HG02938 (cell line): ENCODE measurements at regions not wholly inside any gene's neighbourhood (a gene's known extent, or its start where the extent isn't known, plus 50 kb on each side); places are given as distances from the start of the nearest gene placed in this dataset.
"Not testable (repeated sequence)": the region's sequence is repeated elsewhere in the genome, so short reads cannot be mapped to it uniquely, and the experiment has no call there.

Experiments
- ATAC-seq: cut with Tn5 transposase; IDR thresholded peaks from one replicate; pipeline ENCODE4 v1.9.1; 2021; ENCODE audit warnings: mild to moderate bottlenecking, moderate library complexity; ENCODE audit not compliant: unreplicated experiment

- no peak for ATAC-seq
Observed at GRCh38 chr19:30066781-30067759, 125.0 kb downstream of the URI1 start.

- not testable (repeated sequence) for ATAC-seq
Observed at GRCh38 chr19:30067956-30068506, 126.0 kb downstream of the URI1 start.

GRCh38 chr19:30068528-30069395, 126.7 kb downstream of the URI1 start:
- no peak for ATAC-seq

- no peak for ATAC-seq
Observed at GRCh38 chr19:30069535-30070197, 127.6 kb downstream of the URI1 start.

- no peak for ATAC-seq
Observed at GRCh38 chr19:30070198-30070967, 128.3 kb downstream of the URI1 start.

DNA sequence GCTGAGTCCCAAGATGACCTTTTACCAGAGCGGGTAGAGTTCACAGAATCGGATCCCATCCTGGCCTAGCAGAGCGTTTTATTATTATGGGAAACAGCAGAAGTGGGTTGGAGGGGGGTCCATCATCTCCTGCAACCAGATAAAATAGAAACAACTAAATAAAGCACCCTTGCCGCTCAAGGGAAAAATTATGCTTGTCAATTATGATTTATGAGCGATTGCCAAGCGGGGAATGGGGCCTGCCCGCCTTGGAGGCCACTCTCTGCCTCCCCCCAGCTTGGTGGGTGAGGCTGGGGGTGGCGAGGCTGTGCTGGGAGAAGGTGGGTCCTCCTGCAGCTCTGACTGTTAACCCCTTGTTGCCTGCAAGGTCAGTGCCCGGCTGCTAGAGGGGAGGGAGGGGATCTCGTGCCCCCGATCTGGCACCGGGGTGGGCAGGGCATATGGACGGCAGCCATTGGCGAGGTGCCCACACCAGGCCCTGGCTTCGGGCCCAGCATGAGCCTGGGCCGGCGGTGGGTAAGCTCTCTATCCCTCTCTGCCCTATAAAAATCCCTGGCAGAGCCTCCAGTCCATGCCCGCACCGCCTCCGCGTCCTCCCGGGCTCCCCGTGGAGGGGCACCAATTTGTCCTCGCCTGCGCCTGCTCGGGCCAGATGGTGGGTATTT, 129.1 kb downstream of the URI1 start:
- no peak for ATAC-seq

- no peak for ATAC-seq
Observed at GRCh38 chr19:30071871-30072270, 129.8 kb downstream of the URI1 start.

DNA sequence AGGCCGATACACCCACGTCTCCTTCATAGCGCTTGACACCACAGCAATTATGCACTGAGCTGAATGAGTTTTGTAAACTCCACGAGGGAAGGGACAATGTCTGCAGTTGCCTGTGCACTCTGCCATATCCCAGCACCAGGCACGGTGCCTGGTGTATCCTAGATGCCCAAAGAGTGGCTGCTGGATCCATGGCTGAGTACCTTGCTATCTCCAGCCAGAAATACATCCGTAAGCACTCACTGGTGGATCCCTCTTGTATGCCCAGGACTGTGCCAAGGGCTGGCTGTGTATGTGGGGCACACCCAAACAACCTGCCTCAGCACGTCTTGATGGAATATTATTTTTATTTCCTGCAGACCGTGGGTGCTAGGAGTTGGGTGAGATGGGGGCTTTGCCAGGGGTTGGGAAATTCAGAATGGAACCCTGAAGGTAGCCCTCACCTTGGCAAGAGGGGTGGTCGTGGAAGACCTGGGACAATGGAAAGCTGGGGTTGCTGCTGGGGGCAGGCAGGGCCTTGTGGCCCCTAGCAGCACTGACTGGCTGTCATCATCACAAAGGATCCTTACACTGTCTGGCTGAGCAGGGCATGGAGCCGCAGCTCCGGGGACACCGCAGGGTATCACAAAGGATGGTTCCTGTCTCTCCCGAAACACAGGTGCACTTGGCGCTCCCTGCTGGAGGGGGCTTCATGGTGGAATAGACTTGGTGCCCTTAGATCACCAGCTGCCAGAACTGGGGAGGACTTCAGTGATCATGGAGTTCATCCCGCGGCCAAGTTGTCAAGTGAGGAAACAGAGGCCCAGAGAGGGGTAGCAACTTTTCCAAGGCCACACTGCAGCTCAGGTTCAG, 131.3 kb downstream of the URI1 start:
- no peak for ATAC-seq

DNA sequence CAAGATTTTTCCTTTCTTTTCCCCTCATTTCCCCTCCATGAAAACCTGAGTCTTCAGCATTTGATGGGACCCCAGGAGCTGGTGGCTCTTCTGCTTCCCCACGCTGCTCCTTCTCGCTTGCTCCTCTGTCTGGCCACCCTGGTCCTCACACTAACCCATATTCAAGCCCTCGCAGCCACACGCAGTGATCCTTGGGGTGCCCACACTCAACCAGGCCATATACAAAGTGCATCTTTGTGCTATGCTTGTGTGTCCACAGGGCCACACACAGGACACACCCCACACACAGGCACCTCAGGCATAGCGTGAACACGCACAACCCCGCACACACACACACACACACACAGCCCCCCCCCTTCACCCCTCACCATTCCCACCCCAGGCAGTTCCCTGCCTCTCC, 132.1 kb downstream of the URI1 start:
- ATAC-seq: no peak

DNA sequence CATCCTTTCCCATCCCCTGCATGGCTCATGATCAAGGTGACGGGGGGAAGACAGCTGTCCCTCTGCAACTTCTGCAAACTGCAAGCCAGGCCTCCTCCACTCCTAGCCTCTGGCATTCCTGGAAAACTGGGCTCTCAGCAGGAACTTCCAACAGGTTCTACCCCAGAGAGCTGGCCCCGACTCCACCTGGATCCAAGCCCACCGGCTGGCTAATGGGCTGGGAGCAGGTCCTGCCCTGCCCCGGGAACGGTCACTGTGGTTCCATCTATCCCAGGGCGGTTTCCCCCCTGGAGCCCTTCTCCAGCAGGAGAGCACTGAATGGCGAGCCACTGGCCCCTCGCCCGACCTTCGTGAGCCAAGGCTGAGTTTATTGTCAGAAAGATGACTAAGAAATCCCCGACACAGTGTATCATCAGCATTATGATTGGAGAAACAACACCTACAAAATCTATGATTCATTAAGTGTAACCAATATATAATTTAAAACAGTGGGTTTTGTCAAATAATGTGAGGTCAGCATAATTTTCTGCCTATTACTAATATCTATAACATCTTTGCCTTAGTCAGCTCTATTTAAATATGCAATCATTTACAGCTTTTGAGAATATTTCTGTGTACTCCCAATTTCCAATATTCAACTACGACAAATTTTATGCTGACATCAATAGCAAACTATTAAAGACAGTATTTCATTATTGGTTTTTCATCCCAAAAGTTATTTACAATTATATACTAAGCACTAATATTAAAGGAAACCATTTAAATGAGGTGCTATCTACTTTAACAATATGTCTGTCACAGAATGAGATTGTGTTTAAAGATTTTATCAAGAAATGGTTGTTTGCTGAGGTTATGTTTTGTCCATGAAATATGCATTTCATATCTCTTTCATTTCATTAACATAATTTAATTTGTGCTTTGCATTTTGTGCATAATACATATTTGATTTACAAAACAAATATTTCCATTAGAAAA, 133.0 kb downstream of the URI1 start:
- no peak for ATAC-seq

- no peak for ATAC-seq
Observed at GRCh38 chr19:30076101-30076551, 134.1 kb downstream of the URI1 start.

GRCh38 chr19:30076751-30077670, 135.0 kb downstream of the URI1 start:
- ATAC-seq: no peak

- no peak for ATAC-seq
Observed at GRCh38 chr19:30077851-30078355, 135.9 kb downstream of the URI1 start.

- no peak for ATAC-seq
Observed at GRCh38 chr19:30078381-30078910, 136.4 kb downstream of the URI1 start.

- ATAC-seq: no peak
Observed at GRCh38 chr19:30079200-30079599, 137.2 kb downstream of the URI1 start.

DNA sequence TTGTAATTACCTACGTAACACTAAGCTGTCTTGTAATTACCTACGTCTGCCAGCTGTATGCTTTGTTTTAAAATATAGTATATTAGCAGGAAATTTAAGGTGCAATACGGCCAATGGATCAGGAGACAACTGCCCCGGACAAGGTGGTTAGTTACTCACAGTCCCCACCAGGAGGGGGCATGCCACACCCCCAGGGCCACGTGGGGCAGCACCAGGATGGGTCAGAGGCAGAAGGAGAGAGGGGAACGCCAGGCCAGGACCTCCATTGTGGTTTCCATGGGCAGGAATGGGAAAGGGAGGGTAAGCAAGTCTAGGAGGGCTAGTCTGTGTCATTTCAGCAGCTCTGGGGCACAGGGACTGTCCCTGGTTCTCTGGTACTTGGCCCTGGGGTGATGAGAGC, 140.1 kb downstream of the URI1 start:
- no peak for ATAC-seq
